A549 (cell line): ENCODE measurements at regions not wholly inside any gene's neighbourhood (a gene's known extent, or its start where the extent isn't known, plus 50 kb on each side); places are given as distances from the start of the nearest gene placed in this dataset.

Experiments used
- BCL3 ChIP-seq: fragments of >200 bp; sonication (Bioruptor Twin); formaldehyde crosslinking; IDR thresholded peaks from 3 replicates; pipeline ENCODE4 v1.6.1; 2016
- POLR2A ChIP-seq: IDR thresholded peaks from 2 replicates; pipeline ENCODE4 v1.6.1; 2012; ENCODE audit warnings: mild to moderate bottlenecking, low read length
- RAD21 ChIP-seq, 2 experiments: fragments of >200 bp in 1 of 2; sonication (Bioruptor Twin) in 1 of 2; formaldehyde crosslinking in 1 of 2; IDR thresholded peaks in 1 of 2; conservative IDR thresholded peaks in 1 of 2; 2 replicates in 1 of 2; 3 replicates in 1 of 2; pipeline ENCODE4 v1.6.1; 2012 to 2018; ENCODE audit warnings: inconsistent platforms in 1 of 2
- SMC3 ChIP-seq: fragments of >200 bp; sonication (Bioruptor Twin); formaldehyde crosslinking; IDR thresholded peaks from 3 replicates; pipeline ENCODE4 v1.6.1; 2018; ENCODE audit warnings: inconsistent platforms
- TF ChIP-seq, protein P1 (sequence below): fragments of >200 bp; sonication (Bioruptor Twin); formaldehyde crosslinking; IDR thresholded peaks from 3 replicates; pipeline ENCODE4 v1.5.1; 2016

DNA sequence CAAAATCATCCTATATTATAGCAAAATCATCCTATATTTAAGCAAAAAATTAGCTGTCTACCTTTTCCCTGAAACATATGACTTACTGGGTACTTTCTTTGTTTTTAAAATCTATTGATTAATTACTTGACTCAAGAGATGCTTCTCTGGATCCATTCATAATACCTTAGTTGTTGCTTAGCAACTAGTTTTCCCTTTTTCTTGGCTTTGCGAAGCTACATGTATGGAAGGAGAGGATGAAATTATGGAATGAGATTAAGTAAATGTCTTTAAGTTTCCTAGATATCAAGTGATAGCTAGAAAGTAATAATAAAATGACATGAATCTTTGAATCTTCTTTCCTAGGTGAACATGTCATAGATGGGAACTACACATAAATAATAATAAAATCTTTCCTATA is 1033.2 kb upstream of the FAM98A start:
- no peak for TF ChIP-seq SMC3
- TF ChIP-seq POLR2A = no peak
- TF ChIP-seq, protein P1, sequence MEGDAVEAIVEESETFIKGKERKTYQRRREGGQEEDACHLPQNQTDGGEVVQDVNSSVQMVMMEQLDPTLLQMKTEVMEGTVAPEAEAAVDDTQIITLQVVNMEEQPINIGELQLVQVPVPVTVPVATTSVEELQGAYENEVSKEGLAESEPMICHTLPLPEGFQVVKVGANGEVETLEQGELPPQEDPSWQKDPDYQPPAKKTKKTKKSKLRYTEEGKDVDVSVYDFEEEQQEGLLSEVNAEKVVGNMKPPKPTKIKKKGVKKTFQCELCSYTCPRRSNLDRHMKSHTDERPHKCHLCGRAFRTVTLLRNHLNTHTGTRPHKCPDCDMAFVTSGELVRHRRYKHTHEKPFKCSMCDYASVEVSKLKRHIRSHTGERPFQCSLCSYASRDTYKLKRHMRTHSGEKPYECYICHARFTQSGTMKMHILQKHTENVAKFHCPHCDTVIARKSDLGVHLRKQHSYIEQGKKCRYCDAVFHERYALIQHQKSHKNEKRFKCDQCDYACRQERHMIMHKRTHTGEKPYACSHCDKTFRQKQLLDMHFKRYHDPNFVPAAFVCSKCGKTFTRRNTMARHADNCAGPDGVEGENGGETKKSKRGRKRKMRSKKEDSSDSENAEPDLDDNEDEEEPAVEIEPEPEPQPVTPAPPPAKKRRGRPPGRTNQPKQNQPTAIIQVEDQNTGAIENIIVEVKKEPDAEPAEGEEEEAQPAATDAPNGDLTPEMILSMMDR = no peak
- no peak for TF ChIP-seq RAD21 (conservative IDR thresholded peaks at IDR 0.05 in 1 of 2, IDR thresholded peaks at IDR 0.05 in 1 of 2)
- no peak for TF ChIP-seq BCL3
